ENCODE measurements at regions not wholly inside any gene's neighbourhood (a gene's known extent, or its start where the extent isn't known, plus 50 kb on each side); places are given as distances from the start of the nearest gene placed in this dataset.

GRCh38 chr2:156229724-156230362, 102.7 kb downstream of the NR4A2 start:
- TF ChIP-seq CTCF (IDR thresholded peaks at IDR 0.05) (no peak), POLR2A (IDR thresholded peaks at IDR 0.05) (no peak)
